Loucy (cell line): ENCODE measurements at regions not wholly inside any gene's neighbourhood (a gene's known extent, or its start where the extent isn't known, plus 50 kb on each side); places are given as distances from the start of the nearest gene placed in this dataset.

Experiments
- CTCF ChIP-seq: fragments of 200-600 bp; sonication (generic); conservative IDR thresholded peaks from 2 replicates; pipeline ENCODE4 v1.5.1; 2014; ENCODE audit warnings: mild to moderate bottlenecking, antibody characterized with exemption, low read length
- EZH2phosphoT487 ChIP-seq: fragments of 200-600 bp; IDR thresholded peaks from 2 replicates; pipeline ENCODE4 v1.6.1; 2018; ENCODE audit warnings: antibody characterized with exemption, mild to moderate bottlenecking, moderate library complexity, borderline replicate concordance

GRCh38 chr15:47116698-47117097, 600.6 kb upstream of the SEMA6D start:
- TF ChIP-seq CTCF (no peak), EZH2phosphoT487 (no peak)
